Right hindlimb (tissue), 1 donor: ENCODE measurements at regions not wholly inside any gene's neighbourhood (a gene's known extent, or its start where the extent isn't known, plus 50 kb on each side); places are given as distances from the start of the nearest gene placed in this dataset.
"Not testable (repeated sequence)": the region's sequence is repeated elsewhere in the genome, so short reads cannot be mapped to it uniquely, and the experiment has no call there.

ENCODE experiments used
- DNase-seq: peaks from one replicate; pipeline ENCODE4 v3.0.0-alpha.2; 2018

DNA sequence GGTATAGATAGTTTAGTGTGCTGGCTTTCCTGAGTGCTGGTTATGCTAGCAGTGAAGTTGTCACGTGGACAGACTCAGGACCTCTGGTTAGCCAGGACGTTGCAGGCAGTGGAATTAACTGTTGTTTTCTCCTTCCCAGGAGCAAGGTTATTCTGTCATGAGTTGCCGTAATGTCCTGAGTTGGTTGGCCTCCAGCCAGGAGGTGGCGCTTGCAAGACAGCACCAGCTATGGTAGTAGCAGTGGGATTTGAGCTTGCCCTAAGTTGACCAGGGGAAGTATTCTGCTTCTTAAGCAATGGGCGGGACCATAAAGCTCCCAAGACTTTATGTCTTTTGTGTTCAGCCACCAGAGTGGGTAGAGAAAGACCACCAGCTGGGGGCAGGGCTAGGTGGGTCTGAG lies 240.7 kb upstream of the DNAJC19 start:
- DNase-seq = no peak

DNA sequence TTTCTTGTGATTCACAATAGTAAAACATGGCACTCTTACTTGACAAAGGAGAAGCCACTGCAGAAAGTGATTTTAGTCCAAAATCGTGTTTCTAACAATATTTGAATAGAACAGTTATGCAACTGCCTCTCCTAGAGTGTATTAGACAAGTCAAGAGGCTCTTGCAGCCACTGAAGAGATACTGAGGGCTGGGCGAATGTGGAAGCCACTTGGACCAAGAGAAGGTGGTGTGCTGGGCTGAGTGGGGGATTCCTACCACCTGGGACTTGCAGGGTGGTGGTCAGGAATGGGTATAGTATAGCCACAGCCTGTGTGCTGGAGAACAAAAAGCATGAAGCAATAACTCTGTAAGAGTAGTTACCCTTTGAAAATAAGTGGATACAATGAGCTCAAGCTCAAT lies 223.8 kb upstream of the DNAJC19 start:
- no peak for DNase-seq

DNA sequence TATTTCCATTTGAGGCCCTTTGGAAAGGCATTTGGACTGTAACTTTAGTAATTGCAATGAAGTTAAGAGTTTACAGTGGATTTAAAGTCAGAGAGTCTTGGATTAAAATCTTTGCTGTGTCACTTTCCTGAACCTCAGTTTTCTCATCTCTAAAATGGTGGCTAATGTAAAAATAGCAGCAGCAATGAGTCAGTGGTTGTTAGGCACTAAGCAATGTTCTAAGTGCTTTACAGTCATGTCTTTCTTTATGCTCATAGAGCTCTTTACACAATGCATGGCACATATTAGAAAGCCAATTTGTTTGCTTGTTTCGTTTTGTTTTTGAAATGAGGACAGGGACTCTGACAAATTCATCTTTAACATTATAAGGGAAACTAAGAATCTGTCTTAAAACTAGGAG lies 222.7 kb upstream of the DNAJC19 start:
- DNase-seq = no peak

DNA sequence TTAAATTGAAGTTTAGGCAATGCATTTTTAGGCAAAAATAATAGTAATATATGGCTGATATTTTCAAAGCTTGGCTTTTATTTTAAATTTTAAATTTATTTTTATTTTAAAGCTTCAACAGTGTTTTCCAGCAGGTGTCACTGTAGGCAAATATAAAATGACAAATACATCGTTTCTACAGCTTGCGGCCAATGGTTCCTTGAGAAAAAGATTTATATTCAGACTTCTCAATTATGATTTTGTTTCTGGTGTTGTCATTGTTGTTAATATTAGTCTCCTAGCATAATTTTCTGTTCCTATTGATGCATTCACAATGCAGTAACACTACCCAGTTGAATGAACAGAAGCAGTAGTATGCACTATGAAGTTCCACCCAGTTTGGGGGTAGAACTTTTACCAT lies 220.7 kb upstream of the DNAJC19 start:
- no peak for DNase-seq

DNA sequence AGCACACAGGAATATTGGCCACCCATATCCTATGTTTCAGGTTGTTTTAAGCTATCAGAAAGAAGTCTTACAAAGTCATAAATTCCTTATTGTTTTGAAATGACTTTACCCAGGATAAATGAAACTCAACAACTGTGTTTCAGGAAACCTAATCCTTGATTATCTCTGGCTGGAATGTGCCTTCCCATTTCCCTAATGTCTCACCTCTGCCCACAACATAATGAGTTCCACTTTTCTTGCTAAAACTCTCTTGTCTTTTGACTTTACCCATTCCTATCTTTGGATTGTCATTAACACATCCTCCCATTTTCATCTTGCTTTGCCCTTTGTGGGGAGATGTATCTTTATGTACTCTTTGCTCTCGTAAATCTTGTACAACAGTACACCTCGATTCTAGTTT lies 200.0 kb upstream of the DNAJC19 start:
- DNase-seq = no peak

DNA sequence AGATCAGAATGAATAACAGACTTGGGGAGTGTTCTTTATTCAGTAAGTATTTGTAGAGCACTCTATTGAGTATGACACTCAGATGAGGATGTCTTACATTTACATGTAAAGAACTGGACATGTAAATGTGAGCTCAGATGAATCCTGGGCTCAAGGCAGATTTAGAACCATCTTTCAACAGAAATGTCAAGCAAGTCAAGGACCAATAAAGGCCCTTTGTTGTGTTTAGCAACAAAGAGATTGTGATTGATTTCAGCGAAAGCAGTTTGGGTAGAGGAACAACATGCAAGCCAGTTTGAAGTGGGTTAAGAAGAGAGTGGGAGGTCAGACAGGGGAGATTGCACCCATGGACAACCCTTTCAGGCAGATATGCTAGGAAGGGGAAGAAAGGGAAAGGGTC lies 194.2 kb upstream of the DNAJC19 start:
- no peak for DNase-seq

DNA sequence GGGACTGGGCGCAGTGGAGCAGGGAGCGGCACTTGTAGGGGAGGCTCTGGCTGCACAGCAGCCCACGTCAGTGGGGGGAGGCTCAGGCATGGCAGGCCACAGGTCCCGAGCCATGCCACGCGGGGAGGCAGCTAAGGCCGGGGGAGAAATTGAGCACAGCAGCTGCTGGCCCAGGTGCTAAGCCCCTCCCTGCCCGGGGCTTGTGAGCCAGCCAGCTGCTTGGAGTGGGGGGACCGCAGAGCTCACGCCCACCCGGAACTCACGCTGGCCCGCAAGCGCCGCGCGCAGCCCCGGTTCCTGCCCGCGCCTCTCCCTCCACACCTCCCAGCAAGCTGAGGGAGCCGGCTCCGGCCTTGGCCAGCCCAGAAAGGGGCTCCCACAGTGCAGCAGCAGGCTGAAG lies 193.5 kb upstream of the DNAJC19 start:
- DNase-seq = not testable (repeated sequence)

DNA sequence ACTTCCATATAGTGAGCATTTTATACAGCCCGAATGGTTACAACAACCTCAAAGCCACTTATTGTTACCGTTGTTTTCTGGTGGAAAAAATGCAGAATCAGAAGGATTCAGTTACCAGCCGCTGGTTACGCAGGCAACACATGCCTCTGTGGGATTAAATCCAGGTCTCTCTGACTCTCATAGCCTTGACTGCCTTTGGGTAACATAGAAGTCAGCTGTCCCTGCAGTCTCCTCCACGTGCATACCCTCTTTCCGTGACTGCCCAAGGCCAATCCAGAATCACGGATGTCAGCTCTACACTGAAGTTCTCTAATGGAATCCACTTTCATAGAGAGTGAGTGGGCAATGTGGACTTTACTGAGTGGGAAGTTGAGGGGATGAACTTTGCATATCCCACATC lies 189.5 kb upstream of the DNAJC19 start:
- DNase-seq = no peak

DNA sequence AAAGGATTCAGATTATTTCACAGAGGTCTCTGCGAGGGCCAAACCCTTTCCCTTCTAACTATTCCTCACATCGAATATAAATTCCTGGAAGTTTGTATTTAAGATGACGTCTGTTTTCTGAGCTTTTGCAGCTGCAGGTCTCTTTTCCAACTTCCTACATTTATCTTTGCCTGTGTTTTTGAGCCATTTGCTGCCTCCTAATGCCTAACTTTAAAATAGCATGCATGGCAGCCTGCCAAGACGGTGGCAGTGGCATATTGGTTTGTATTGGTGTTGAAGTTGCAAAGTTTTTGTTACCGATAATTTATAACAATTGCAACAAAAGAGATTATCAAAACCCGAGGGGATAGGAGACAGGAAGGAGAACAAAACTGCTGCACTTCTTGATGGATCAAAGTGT lies 187.1 kb upstream of the DNAJC19 start:
- DNase-seq = peak; percentile 61

DNA sequence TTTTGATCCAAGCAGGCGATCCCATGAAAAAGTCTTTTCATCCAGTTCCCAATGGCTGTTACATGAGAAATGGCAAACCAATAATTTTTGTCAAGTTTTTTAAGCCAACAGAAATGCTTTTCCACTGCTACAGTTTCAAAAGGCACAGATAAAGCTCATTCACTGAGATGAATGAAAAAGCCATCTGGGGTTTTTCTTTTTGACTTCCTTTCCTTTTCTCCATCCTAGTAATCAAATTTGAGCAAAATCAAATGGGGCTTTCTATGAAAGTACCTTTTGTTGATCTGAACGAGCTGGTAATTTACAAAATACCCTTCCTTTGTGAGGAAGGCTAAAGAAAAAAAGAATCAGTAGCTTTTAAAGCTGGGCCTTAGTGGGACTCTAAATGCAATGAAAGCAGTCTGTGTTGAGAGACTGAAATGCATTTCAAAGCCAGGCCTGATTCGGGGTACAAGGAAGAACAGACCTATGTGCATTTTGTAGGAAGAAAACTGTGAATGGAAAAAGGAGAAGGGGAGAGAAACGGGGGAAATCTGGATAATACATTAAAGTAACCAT lies 185.2 kb upstream of the DNAJC19 start:
- DNase-seq = no peak

DNA sequence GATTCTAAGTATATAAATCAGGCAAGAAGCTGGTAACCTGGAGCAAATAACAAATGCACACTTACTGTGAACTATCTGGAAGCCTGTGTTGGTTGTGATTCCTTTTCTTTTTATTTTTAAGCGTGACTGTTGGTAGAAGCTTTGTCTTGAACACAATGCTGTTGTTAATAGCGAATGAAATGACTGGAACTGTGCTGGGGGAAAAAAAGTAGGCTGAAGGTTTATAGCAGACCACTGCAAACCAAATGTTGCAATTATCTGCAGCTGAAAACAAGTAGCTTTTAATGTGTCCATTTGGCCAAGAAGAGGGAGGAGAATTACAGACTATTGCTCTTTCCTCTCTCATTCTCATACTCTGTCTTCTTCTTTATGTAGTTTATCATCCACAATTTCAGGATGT lies 184.5 kb upstream of the DNAJC19 start:
- DNase-seq = no peak

DNA sequence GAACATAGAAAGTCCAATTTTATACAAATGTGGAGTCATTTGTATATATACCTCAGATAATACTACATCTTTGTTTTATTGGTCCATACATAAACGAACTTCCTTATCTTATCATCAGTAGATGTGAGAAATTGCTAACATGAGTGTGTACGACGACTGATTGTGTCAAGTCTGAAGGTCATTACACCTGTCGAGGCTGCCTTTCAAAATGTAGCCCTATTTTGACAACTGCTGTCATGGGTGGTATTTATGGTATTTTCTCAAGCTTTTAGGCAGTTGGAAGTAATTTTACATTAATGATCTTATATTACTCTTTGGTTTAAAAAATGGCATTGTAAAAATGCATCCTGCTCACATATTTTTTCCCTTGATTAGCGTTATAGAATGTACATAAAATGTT lies 183.7 kb upstream of the DNAJC19 start:
- no peak for DNase-seq

DNA sequence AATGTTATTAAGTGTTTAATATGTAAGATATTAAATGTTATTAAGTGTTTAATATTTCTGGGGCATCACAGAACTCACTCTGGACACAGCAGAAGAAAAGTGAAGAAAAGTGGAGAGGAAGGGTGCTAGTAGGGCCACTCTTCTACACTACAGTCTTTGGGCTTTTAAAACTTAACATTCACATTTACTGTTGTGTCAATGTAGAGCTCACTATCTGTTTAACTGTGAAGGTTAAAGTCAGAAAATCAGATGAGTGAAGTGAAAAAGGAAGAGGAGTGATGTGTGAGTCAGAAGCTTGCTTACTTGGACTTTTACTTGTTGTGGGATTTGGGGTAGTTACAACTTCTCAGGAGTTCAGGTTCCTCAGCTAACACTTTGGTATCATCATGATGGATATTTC lies 145.3 kb upstream of the DNAJC19 start:
- no peak for DNase-seq

DNA sequence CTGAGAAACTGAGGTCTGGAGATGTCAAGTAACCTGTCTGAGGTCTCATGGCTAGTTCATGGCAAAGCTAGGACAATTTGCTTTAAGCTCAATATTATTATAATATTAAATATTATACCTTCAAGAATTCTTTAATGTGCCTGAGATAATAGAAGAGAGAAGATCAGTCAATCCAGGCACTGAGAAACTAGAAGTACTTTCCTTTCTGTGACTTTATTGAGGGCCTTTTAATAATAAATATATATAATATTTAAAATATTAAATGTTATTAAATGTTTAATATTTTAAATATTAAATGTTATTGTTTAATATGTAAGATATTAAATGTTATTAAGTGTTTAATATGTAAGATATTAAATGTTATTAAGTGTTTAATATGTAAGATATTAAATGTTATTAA lies 144.3 kb upstream of the DNAJC19 start:
- DNase-seq = no peak

DNA sequence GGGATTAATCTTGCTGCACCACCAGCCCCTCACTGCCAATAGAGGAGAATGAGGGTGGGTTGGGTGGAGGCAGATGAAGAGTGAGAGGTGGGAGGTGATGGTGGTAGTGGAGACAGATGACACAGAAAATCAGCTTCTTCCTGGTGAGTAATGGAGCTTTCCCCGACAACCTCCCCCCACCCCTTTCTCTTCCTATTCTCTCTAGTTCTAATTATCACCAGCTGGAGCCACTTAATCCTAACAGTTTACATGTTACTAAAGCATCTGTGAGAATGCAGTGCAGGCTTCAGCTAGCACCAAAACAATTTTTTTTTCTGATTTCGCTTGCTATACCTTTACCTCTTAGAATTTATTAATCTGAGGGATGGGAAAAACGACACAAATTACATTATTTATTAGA lies 116.1 kb upstream of the DNAJC19 start:
- no peak for DNase-seq

DNA sequence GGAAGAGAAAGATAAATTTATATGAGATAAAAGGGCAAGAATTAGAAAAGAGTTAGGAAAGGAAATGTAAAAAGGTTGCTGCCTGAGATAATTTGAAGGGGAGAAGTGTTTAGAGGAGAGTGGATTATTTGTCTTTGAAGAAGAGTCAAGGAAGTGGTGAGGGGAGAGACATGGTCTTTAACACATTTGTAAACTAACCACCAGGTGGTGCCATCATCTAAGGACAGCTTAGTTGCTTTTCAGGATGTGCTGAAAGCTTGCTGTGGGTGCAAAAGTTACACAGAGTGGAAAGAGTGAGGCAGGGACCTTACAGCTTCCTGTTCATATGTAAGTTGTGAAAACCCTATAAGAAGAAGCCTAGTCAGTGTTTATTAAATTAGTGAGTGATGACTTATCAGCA lies 114.1 kb upstream of the DNAJC19 start:
- no peak for DNase-seq

DNA sequence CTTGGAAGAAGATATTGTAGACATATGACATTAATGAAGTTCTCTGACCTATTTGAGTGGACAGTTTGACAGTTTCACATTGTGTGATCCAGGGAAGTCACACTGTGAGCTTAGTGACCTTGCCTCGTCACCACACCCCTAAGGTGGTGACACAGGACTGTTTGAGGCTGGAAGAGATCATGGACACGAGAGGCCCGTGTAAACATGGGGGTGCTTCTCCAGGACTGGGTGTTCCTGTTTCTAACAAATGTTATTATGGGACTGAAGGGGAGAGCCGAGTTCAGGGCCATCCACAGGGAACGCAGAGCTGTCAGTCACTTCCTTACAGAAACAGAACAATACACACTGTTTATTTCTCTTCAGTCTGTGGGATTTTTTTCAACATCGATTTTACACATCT lies 96.5 kb upstream of the DNAJC19 start:
- no peak for DNase-seq

DNA sequence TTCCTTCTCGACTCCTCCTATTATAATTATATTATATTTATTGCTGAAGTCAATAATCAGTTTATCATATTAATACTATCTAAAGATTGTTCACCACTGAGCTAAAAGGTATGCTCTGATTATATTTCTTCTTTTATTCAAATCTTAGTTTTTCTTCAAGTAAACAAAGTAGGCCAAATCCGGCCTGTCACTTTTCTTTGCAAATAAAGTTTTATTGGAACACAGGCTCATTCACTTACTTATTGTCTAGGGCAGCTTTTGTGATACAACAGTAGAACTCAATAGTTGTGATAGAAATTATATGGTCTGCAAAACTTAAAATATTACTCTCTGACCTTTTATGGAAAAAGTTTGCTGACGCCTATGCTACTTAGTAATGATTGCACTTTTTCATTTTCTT lies 92.4 kb upstream of the DNAJC19 start:
- no peak for DNase-seq

DNA sequence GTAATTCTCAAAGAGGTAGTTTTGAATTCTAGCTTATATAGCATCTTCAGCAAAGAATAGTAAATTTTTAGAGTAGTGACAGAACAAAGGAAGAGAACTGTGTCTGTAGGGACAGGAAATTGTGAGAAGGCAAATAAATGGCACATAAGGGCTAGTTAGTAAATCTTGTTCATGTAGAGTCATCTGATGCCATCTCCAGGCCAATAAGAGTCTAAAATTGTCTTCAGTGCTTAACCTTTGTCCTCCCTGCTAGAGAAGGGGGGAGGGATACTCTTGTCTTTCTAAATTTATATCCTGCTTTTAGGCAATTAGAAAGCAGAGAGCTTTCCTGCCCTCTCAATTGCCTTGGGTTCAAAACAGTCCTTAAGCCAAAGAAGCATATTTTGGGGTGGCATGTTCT lies 87.0 kb upstream of the DNAJC19 start:
- no peak for DNase-seq

DNA sequence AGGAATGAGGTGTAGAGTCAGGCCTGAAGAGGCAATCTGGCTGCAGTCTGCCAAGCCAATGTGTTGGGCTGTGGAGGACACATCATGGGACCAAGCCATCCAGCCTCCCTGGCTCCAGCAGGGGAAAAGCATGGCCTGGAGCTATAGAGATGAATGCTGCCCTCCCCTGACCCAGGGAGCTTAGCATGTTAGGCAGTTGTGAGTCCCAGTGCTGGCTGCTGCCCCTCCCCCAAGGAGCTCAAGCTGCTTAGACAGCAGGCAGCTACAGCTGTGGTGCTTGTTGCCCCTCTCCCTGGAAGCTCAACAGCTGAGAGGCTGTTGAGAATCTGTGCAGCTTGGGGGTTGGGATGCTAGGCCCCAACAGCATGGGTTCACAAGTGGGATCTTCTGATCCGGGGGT lies 85.6 kb upstream of the DNAJC19 start:
- no peak for DNase-seq

DNA sequence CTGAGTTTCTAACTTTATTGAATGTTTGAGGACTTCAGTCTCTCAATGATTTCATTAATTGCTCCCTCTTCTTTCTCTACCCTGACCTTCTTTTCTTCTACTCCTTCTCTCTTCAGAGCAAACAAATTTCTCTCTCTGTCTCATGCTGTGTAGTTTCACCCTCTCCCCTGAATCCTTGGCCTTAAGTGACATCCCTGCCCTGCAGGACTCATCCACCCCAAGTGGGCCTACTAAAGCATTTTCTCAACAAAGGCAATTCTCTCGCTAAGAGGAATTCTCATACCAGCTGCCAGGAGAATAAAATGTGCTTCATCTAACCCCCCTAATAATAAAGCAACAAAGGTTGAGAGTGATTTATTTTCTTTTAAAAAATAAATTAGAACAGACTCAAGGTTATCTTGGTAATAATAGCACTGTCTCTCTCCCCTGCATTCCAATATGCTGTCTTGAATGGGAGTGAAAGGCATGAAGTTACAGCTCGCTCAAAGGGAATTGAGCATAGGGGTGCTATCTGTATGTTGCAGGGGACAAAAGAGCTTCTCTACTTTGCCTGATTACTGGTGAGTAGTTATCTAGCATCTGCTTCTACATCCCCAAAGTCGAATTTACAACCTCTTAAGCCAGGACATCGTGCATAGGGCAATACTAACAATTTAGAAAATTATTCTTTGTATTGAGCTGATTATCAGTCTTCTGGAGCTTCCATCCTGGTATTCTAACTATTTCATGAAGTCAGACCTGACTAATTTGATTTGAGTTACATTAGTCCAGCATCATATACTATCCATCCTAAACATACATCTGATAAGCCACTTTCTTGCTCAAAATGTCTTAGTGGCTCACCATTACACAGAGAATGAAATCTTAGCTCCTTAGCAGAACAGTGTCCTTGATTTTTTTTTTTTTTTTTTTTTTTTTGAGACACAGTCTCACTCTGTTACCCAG lies 76.9 kb upstream of the DNAJC19 start:
- DNase-seq = no peak

DNA sequence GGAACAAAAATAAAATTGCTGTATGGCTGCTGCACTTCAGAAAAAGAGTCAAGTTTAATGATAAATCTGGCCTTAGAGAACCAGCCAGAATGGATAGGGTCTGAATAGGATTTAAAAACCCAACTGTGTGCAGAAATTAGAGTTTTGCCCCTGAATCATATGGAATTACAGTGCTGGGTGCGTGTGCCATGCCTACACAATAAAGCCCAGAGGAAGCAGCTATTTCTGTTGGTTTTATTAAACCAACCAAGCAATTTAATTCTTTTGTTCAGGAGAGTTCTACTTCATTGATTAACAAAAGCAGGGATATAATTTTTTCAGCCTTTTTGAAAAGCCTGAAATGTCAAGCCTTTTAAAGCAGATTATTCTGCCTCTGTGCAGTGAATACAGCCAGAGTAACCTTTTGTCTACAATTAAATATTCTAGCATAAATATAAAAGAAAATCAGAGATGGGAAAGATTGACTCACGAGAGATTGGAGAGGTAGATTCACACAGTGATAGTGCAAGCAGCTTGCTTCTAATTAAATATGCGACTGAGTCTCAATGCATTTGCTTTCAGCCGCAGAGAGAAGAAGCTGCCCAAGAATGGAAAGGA lies 66.7 kb upstream of the DNAJC19 start:
- DNase-seq = no peak

DNA sequence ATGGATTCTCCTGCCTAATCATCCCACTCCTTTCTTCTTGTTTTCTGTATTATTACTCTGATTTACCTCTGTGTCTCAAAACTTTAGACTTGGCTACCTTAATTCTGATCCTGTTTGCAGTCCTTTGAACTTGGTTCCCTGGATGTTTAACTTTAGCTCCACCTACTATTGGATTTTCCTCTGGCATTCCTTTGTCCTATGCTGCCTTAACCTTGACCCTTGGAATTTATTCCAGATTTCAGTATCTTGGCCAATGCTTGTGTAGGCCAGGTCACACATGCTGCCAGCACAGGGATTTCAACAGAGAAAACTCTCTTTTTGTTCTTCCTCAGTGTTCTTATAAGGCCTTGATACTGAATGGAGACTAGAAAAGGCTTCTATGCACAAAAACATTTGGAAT lies 65.0 kb upstream of the DNAJC19 start:
- DNase-seq = no peak

DNA sequence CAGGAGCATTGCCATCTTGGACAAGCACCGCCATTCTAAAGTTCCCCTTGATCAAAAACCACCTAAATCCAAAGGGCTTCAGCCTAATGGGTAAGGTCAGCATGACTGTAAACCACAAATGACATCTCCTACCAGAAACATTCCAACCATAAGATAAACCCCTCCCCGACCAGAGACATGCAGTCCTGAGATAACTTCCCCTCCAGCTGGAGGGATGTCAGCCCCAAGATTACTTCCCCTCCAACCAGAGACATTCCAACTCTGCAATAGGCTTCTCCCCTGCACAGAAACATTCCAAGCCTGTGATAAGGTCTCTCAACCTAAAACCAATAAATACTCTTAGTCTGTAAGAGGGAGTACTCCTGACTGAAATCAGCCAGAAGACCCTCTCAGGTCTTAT lies 62.7 kb upstream of the DNAJC19 start:
- DNase-seq = no peak
